CD14-positive monocyte (primary cell): ENCODE measurements at regions not wholly inside any gene's neighbourhood (a gene's known extent, or its start where the extent isn't known, plus 50 kb on each side); places are given as distances from the start of the nearest gene placed in this dataset.

ENCODE experiments used
- DNase-seq, 3 donors: peaks; one replicate each; pipeline ENCODE4 v3.0.0-alpha.2; 2011 to 2022
- H2AFZ ChIP-seq: 2 replicates; pipeline ENCODE4 v1.6.0; 2012; ENCODE audit warnings: mild to moderate bottlenecking, low read depth, low read length, inconsistent platforms; ENCODE audit not compliant: insufficient read depth, poor library complexity, severe bottlenecking
- H3K27ac ChIP-seq, 2 donors: 1 replicate in 1 of 2; 2 replicates in 1 of 2; pipeline ENCODE4 v1.5.1; 2012 to 2013; ENCODE audit warnings: low read length in 2 of 2, control low read depth in 1 of 2, inconsistent platforms in 1 of 2, low read depth in 1 of 2, mild to moderate bottlenecking in 1 of 2
- H3K27me3 ChIP-seq, 2 donors: one replicate each; pipeline versions ENCODE4 v1.6.0 to v1.6.1; 2011 to 2013; ENCODE audit warnings: low read length in 2 of 2; ENCODE audit not compliant: control insufficient read depth in 2 of 2, insufficient read depth in 2 of 2
- H3K36me3 ChIP-seq, 2 donors: replicated peaks in 1 of 2; 1 replicate in 1 of 2; 2 replicates in 1 of 2; pipeline versions ENCODE4 v1.5.1 to v1.6.1; 2012 to 2013; ENCODE audit warnings: low read length in 2 of 2, control low read depth in 1 of 2, inconsistent platforms in 1 of 2, mild to moderate bottlenecking in 1 of 2; ENCODE audit not compliant: insufficient read depth in 2 of 2, control insufficient read depth in 1 of 2
- H3K4me1 ChIP-seq, 2 donors: 1 replicate in 1 of 2; 2 replicates in 1 of 2; pipeline versions ENCODE4 v1.5.1 to v1.6.1; 2012 to 2013; ENCODE audit warnings: low read length in 2 of 2, control low read depth in 1 of 2, inconsistent platforms in 1 of 2, mild to moderate bottlenecking in 1 of 2, moderate library complexity in 1 of 2; ENCODE audit not compliant: insufficient read depth in 2 of 2, control insufficient read depth in 1 of 2
- H3K4me2 ChIP-seq: replicated peaks from 2 replicates; pipeline ENCODE3; 2012; ENCODE audit warnings: low read length, moderate library complexity, mild to moderate bottlenecking; ENCODE audit not compliant: poor library complexity, severe bottlenecking; ENCODE audit errors: extremely low read depth
- H3K4me3 ChIP-seq, 3 experiments: fragments of 200-600 bp in 1 of 3; sonication (generic) in 1 of 3; replicated peaks in 1 of 3; 1 replicate in 2 of 3; 2 replicates in 1 of 3; pipeline ENCODE4 v1.5.1; 2011 to 2013; ENCODE audit warnings: low read length in 3 of 3, mild to moderate bottlenecking in 3 of 3, control low read depth in 2 of 3, low read depth in 2 of 3, inconsistent platforms in 1 of 3, moderate library complexity in 1 of 3
- H3K79me2 ChIP-seq: 2 replicates; pipeline ENCODE4 v1.6.0; 2012; ENCODE audit warnings: mild to moderate bottlenecking, control low read depth, inconsistent platforms, low read length, moderate library complexity; ENCODE audit not compliant: insufficient read depth
- H3K9ac ChIP-seq: 2 replicates; pipeline ENCODE4 v1.6.0; 2017; ENCODE audit warnings: low read length, mild to moderate bottlenecking; ENCODE audit not compliant: insufficient read depth, poor library complexity, severe bottlenecking
- H3K9me3 ChIP-seq, 2 donors: replicated peaks in 1 of 2; 1 replicate in 1 of 2; 2 replicates in 1 of 2; pipeline versions ENCODE4 v1.5.1 to v1.6.1; 2012 to 2013; ENCODE audit warnings: low read length in 2 of 2, control low read depth in 1 of 2; ENCODE audit not compliant: control insufficient read depth in 1 of 2, insufficient read depth in 1 of 2
- H4K20me1 ChIP-seq: 2 replicates; pipeline ENCODE4 v1.6.0; 2012; ENCODE audit warnings: mild to moderate bottlenecking, low read length, control low read depth, moderate library complexity; ENCODE audit not compliant: insufficient read depth
- H3K27ac Mint-ChIP-seq, 7 donors: one replicate each; pipeline ENCODE4 v1.8.0; 2020; ENCODE audit warnings: mild to moderate bottlenecking in 7 of 7, mixed read lengths in 7 of 7, moderate library complexity in 6 of 7, inconsistent platforms in 2 of 7
- H3K27me3 Mint-ChIP-seq, 3 donors: one replicate each; pipeline ENCODE4 v1.8.0; 2021 to 2022; ENCODE audit warnings: low read depth in 3 of 3, mild to moderate bottlenecking in 3 of 3, mixed read lengths in 3 of 3, moderate library complexity in 3 of 3, inconsistent platforms in 1 of 3
- H3K36me3 Mint-ChIP-seq, 2 donors: one replicate each; pipeline ENCODE4 v1.8.0; 2020; ENCODE audit warnings: mixed read lengths in 2 of 2, inconsistent platforms in 1 of 2, mild to moderate bottlenecking in 1 of 2
- H3K4me1 Mint-ChIP-seq: one replicate; pipeline ENCODE4 v1.8.0; 2020; ENCODE audit warnings: mild to moderate bottlenecking, mixed read lengths
- H3K4me3 Mint-ChIP-seq, 2 donors: one replicate each; pipeline ENCODE4 v1.8.0; 2020; ENCODE audit warnings: mild to moderate bottlenecking in 2 of 2, mixed read lengths in 2 of 2, moderate library complexity in 1 of 2
- H3K9me3 Mint-ChIP-seq, 7 donors: one replicate each; pipeline ENCODE4 v1.8.0; 2020 to 2022; ENCODE audit warnings: mixed read lengths in 7 of 7, mild to moderate bottlenecking in 6 of 7, moderate library complexity in 6 of 7, inconsistent platforms in 2 of 7
- WGBS: methylation state at CpG from one replicate; pipeline ENCODE4 v1.1.5; 2013; ENCODE audit warnings: missing lambda C conversion rate; ENCODE audit not compliant: insufficient coverage; 5-methylcytosine and 5-hydroxymethylcytosine counted together
- intact Hi-C, 2 donors: fragments of 100-400 bp; cut with micrococcal nuclease; formaldehyde crosslinking; loops; one replicate each; pipeline versions ENCODE4 v1.15.0 to v1.15.1; 2023
- TF ChIP-seq, protein P1 (sequence below): fragments of 200-600 bp; IDR thresholded peaks from one replicate; pipeline ENCODE4 v1.8.0; 2022; ENCODE audit warnings: antibody characterized with exemption, mild to moderate bottlenecking

GRCh38 chr3:107239703-107240102, 137.5 kb upstream of the CCDC54 start:
- Histone ChIP-seq H3K27me3 (no peaks in the 10 kb centered on the region), H3K27ac (no peak overlapping the region), H4K20me1 (no peaks in the 10 kb centered on the region), H2AFZ (peak overlapping the region; percentile 86), H3K79me2 (no peaks in the 10 kb centered on the region), H3K4me2 (no peak overlapping the region), H3K36me3 (no peaks in the 10 kb centered on the region), H3K9ac (no peak overlapping the region), H3K4me1 (peaks cover 16 to 17% of the 10 kb centered on the region in 2 donors), H3K9me3 (no peaks in the 10 kb centered on the region), H3K4me3 (no peak overlapping the region)
- H3K9me3 Mint-ChIP-seq = no peaks in the 10 kb centered on the region
- H3K36me3 Mint-ChIP-seq = no peaks in the 10 kb centered on the region
- peaks cover 17% of the 10 kb centered on the region for H3K4me1 Mint-ChIP-seq
- no peak overlapping the region for H3K4me3 Mint-ChIP-seq
- no CpG with 5 or more reads among the region's 4 CpGs for WGBS
- no peak for DNase-seq
- peaks cover 0 to 3% (median 2%) of the 10 kb centered on the region in 3 donors for H3K27me3 Mint-ChIP-seq
- intact Hi-C loops = loop anchor here (10.0 kb wide), 3 partner anchors 185 to 1235 kb away; no protein-coding TSS in a partner anchor
- TF ChIP-seq, protein P1, sequence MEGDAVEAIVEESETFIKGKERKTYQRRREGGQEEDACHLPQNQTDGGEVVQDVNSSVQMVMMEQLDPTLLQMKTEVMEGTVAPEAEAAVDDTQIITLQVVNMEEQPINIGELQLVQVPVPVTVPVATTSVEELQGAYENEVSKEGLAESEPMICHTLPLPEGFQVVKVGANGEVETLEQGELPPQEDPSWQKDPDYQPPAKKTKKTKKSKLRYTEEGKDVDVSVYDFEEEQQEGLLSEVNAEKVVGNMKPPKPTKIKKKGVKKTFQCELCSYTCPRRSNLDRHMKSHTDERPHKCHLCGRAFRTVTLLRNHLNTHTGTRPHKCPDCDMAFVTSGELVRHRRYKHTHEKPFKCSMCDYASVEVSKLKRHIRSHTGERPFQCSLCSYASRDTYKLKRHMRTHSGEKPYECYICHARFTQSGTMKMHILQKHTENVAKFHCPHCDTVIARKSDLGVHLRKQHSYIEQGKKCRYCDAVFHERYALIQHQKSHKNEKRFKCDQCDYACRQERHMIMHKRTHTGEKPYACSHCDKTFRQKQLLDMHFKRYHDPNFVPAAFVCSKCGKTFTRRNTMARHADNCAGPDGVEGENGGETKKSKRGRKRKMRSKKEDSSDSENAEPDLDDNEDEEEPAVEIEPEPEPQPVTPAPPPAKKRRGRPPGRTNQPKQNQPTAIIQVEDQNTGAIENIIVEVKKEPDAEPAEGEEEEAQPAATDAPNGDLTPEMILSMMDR = no peak
- no peak overlapping the region for H3K27ac Mint-ChIP-seq

DNA sequence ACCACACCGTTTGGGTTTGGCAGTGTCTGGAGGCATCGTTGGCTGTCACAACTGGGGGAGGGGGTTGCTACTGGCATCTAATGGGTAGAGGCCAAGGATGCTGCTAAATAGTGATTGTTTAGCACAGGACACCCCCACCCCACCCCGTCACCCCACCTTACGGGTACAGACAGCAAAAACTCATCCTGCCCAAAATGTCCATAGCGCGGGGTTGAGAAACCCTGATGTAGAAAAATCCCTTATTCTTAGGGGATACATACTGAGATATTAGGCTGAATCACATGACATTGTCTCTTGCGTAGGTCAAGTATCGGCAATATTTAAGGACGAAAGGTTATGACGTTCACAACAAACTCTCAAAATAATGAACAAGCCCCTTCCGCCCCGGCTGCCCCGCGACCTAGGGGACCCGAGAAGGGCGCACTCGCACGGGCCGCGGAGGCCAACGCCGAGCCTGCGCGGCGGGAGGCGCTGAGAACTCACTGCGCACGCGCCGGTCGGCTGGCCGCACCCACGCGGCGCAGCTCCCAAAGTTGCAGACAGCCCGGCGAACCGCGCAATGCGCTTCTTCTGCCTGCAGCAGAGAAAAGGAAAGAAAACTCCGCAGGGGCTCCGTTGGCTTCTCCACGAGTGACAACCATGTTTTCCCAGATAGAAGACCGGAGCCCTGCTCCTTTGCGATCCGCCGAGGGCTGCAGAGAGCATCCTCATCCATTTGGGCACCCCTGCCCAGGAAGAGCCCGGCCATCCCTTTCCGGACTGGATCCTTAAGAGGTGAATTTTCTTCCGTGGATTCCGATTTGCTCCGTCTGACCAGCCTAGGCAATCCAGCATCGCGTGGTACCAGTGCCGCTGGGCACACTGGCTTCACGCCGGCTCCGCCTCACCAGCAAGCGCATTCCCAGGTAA, 136.8 kb upstream of the CCDC54 start:
- Mint-ChIP-seq H3K36me3 (no peaks in the 10 kb centered on the region), H3K9me3 (no peaks in the 10 kb centered on the region), H3K27ac (no peak overlapping the region), H3K4me3 (peak overlapping the region; percentile 89 to 95), H3K27me3 (peaks cover 0 to 3% (median 2%) of the 10 kb centered on the region in 3 donors), H3K4me1 (peaks cover 16% of the 10 kb centered on the region)
- DNase-seq = peak; percentile 43 to 53 (median 51)
- Histone ChIP-seq H2AFZ (peak overlapping the region; percentile 86), H4K20me1 (no peaks in the 10 kb centered on the region), H3K9ac (peak overlapping the region; percentile 54), H3K36me3 (no peaks in the 10 kb centered on the region), H3K4me1 (peaks cover 14 to 16% of the 10 kb centered on the region in 2 donors), H3K4me2 (peak overlapping the region; percentile 100), H3K4me3 (peak overlapping the region; percentile 53 to 88 (median 60)), H3K27ac (no peak overlapping the region), H3K27me3 (no peaks in the 10 kb centered on the region), H3K79me2 (no peaks in the 10 kb centered on the region), H3K9me3 (no peaks in the 10 kb centered on the region)
- TF ChIP-seq, protein P1 = no peak
- under 1% methylated on average over 53 of the region's 59 CpGs for WGBS
- intact Hi-C loops = loop anchor here in 1 of 2 donors (10.0 kb wide), 2 partner anchors 194 to 1234 kb away; no protein-coding TSS in a partner anchor
